SK-N-MC (cell line): ENCODE measurements at regions not wholly inside any gene's neighbourhood (a gene's known extent, or its start where the extent isn't known, plus 50 kb on each side); places are given as distances from the start of the nearest gene placed in this dataset.

Source experiments
- EZH2 ChIP-seq: fragments of 200-600 bp; sonication (generic); IDR thresholded peaks from one replicate; pipeline ENCODE4 v1.6.1; 2017; ENCODE audit warnings: antibody characterized with exemption
- POLR2AphosphoS5 ChIP-seq: IDR thresholded peaks from 2 replicates; pipeline ENCODE4 v1.6.1; 2012; ENCODE audit warnings: mild to moderate bottlenecking, low read depth, low read length, borderline replicate concordance

- TF ChIP-seq POLR2AphosphoS5 (no peak), EZH2 (no peak)
Observed at GRCh38 chr13:100826441-100826840, 151.8 kb upstream of the TMTC4 start.
